ENCODE measurements at regions not wholly inside any gene's neighbourhood (a gene's known extent, or its start where the extent isn't known, plus 50 kb on each side); places are given as distances from the start of the nearest gene placed in this dataset.
"Not testable (repeated sequence)": the region's sequence is repeated elsewhere in the genome, so short reads cannot be mapped to it uniquely, and the experiment has no call there.

DNA sequence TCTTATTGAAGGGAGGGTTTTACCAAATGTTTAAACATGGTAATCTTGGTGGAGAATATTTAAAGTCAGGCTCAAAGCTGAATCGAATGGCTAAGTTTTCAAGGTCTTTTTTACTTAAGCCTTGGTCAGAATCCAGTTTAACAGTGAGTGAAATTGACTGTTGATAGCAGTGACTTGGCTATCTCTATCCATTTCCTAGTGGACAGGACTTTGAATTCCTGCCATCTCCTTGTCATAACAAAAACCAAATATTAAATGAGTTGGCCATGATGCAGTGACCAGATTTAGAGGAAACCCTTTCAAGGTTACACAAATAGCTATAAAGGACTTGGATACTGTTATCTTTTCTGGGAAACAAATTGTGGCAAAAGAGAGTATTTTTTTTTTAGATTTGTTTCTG, 92.0 kb downstream of the JRKL start:
- no peak for DNase-seq (ENCODE audit: low read depth)
- TF ChIP-seq, protein P1, sequence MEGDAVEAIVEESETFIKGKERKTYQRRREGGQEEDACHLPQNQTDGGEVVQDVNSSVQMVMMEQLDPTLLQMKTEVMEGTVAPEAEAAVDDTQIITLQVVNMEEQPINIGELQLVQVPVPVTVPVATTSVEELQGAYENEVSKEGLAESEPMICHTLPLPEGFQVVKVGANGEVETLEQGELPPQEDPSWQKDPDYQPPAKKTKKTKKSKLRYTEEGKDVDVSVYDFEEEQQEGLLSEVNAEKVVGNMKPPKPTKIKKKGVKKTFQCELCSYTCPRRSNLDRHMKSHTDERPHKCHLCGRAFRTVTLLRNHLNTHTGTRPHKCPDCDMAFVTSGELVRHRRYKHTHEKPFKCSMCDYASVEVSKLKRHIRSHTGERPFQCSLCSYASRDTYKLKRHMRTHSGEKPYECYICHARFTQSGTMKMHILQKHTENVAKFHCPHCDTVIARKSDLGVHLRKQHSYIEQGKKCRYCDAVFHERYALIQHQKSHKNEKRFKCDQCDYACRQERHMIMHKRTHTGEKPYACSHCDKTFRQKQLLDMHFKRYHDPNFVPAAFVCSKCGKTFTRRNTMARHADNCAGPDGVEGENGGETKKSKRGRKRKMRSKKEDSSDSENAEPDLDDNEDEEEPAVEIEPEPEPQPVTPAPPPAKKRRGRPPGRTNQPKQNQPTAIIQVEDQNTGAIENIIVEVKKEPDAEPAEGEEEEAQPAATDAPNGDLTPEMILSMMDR (IDR thresholded peaks at IDR 0.05; ENCODE audit: control insufficient read depth, insufficient read depth, low read depth, low read length, missing control alignments), result no peak

DNA sequence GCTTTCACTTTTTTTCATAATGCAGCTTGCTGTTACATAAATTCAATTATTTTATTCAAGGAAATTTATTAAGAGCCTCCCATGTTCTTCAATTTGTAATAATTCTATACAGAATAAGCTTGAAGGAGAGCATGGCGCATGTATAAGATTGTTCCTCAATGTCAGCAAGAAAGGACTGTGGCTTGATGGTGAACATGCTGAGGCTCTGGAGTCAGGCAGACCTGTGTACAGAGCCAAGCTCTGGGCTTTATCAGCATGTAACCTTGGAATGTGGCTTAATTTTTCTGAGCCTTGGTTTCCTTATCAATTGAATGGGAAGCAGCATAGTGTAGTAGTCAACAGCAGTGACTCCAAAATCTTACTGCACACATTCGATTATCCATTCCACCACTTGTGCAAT, 92.4 kb downstream of the JRKL start:
- no peak overlapping the region for H3K4me3 ChIP-seq (ENCODE audit: control insufficient read depth, low read depth, low read length)
- TF ChIP-seq, protein P1 (IDR thresholded peaks at IDR 0.05; ENCODE audit: control insufficient read depth, insufficient read depth, low read depth, low read length, missing control alignments), result no peak
- DNase-seq (ENCODE audit: low read depth), result no peak

More for the DNA sequence above, 92.0 kb downstream of the JRKL start:
- H3K4me3 ChIP-seq (ENCODE audit: control insufficient read depth, low read depth, low read length), result no peak overlapping the region

DNA sequence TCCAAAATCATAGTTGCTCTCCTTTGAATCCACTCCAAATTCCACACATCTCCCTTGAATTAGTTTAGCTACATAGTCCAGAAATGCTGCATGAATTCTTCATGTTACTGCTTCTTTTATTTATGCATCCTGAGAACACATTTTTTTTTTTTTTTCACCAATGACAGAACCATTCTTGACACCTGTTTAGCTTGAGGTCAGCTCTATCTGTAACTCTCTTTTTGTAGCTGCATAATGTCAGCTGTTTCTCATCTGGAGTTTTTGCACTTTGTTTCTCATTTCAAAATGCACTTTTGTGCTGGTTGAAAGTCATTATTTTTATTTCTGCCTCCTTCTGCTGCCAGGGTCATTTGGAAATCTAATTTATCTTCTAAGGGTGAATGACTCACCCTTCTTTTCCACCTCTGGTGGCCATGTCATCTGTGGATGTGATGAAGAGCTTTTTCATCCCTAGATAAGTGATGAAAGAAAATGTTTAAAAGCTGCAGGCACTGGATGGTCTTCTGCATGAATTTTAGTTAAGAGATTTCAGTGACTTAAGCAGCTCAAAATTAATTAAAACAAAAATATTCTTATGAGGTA, 93.7 kb downstream of the JRKL start:
- DNase-seq (ENCODE audit: low read depth), result no peak
- TF ChIP-seq, protein P1 (IDR thresholded peaks at IDR 0.05; ENCODE audit: control insufficient read depth, insufficient read depth, low read depth, low read length, missing control alignments), result no peak
- H3K4me3 ChIP-seq (ENCODE audit: control insufficient read depth, low read depth, low read length), result no peak overlapping the region

DNA sequence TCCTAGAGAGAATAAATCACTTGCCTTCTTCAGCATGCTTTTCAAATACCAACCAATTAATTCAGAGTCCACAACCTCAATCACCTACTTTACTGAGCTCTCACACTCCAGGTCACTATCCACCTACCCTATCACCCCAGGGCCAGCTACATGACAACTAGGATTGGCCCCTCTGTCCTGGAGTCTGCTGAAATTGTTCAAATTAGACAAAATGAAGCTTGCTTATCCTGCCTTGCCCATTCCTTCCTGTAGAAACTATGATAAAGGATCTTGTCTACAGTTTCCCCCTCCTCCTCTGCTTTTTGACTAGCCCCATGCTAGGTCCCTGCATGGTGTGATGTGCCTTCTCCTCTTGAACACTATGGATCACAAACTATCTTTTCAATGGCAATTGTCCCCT, 94.5 kb downstream of the JRKL start:
- no peak overlapping the region for H3K4me3 ChIP-seq (ENCODE audit: control insufficient read depth, low read depth, low read length)
- TF ChIP-seq, protein P1 (IDR thresholded peaks at IDR 0.05; ENCODE audit: control insufficient read depth, insufficient read depth, low read depth, low read length, missing control alignments), result no peak
- DNase-seq (ENCODE audit: low read depth), result no peak

DNA sequence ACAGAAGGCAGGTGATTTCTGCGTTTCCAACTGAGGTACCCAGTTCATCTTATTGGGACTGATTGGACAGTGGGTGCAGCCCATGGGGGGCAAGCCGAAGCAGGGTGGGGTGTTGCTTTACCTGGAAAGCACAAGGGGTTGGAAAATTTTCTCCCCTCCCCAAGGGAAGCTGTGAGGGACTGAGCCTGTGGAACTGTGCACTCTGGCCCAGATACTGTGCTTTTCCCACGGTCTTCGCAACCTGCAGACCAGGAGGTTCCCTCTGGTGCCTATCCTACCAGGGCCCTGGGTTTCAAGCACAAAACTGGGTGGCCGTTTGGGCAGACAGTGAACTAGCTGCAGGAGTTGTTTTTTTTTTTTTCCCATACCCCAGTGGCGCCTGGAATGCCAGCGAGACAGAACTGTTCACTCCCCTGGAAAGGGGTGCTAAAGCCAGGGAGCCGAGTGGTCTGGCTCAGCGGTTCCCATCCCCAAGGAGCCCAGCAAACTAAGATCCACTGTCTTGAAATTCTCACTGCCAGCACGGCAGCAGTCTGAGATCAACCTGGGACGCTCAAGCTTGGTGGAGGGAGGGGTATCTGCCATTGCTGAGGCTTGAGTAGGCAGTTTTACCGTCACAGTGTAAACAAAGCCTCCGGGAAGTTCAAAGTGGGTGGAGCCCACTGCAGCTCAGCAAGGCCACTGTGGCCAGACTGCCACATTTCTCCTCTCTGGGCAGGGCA, 97.2 kb downstream of the JRKL start:
- TF ChIP-seq, protein P1 (IDR thresholded peaks at IDR 0.05; ENCODE audit: control insufficient read depth, insufficient read depth, low read depth, low read length, missing control alignments), result no peak
- H3K4me3 ChIP-seq (ENCODE audit: control insufficient read depth, low read depth, low read length), result no peak overlapping the region
- no peak for DNase-seq (ENCODE audit: low read depth)

DNA sequence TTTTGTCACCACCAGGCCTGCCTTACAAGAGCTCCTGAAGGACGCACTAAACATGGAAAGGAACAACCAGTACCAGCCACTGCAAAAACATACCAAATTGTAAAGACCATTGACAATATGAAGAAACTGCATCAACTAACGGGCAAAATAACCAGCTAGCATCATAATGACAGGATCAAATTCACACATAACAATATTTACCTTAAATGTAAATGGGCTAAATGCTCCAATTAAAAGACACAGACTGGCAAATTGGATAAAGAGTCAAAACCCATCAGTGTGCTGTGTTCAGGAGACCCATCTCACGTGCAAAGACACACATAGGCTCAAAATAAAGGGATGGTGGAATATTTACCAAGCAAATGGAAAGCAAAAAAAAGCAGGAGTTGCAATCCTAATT, 99.1 kb downstream of the JRKL start:
- not testable (repeated sequence) for H3K4me3 ChIP-seq (ENCODE audit: control insufficient read depth, low read depth, low read length); DNase-seq (ENCODE audit: low read depth)

DNA sequence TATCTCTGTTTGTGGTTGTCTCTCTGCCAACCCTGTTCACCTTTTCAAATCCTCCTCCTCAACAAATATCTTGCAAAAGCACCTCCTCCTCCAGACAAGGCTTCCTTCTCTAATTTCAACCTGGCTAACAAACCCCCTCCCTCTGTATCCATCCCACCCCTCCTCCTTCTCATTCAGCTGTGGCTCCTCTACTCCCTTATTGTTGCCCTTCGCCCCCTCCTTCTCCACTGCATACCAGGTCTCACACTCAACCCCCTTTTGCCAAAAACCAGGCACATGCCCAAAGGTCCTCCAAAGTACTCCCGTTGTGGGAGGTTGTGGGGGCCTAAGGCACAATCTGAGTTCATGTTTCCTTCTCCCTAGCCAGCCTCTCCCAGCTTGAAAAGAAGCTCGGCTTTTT, 110.6 kb downstream of the JRKL start:
- TF ChIP-seq, protein P1 (IDR thresholded peaks at IDR 0.05; ENCODE audit: control insufficient read depth, insufficient read depth, low read depth, low read length, missing control alignments), result no peak
- no peak for DNase-seq (ENCODE audit: low read depth)
- no peak overlapping the region for H3K4me3 ChIP-seq (ENCODE audit: control insufficient read depth, low read depth, low read length)
